NT2/D1 (cell line): ENCODE measurements at regions not wholly inside any gene's neighbourhood (a gene's known extent, or its start where the extent isn't known, plus 50 kb on each side); places are given as distances from the start of the nearest gene placed in this dataset.

Source experiments
- YY1 ChIP-seq: IDR thresholded peaks from 2 replicates; pipeline ENCODE4 v1.6.1; 2011; ENCODE audit not compliant: insufficient read length, insufficient read depth
- ZNF274 ChIP-seq: IDR thresholded peaks from 2 replicates; pipeline ENCODE4 v1.6.1; 2011; ENCODE audit warnings: mild to moderate bottlenecking, low read depth, low read length

- TF ChIP-seq YY1: no peak
- TF ChIP-seq ZNF274: no peak
These were observed 292.2 kb upstream of the CRY1 start for GRCh38 chr12:107385509-107385908.
